ENCODE measurements at regions not wholly inside any gene's neighbourhood (a gene's known extent, or its start where the extent isn't known, plus 50 kb on each side); places are given as distances from the start of the nearest gene placed in this dataset.
A peak's percentile ranks its signal among the peaks of the same experiment; 100 is the strongest.

DNA sequence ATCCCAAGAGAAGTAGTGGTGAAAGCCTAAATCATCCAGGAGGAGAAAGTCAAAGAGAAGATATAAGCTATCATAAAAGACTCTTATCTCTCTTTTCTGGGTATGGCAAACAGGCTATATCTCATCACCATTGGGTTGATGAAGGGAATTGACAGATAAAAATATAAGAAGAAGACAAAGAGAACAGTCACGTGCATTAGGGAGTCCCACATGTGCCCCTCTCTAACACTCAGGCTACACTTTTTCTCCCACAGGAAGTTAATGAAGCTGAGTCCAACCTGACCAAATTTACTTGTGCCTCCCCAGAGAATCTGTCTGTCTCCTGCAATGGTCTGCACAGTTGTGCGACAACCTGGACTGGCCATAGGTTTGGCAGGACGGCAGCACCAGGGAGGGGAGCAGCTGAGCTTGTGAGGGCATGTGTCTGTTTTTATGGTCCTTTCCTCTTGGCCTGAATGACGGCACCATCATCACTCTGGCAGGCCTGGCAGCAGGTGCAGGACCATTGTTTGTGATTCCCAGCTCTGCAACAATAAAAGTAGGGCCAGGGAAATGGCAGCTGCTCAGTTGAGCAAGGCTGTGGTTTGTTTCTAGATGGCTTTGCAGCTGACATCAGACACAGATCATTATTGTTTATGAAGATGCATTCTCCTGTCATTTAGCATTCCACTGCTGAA lies 144.5 kb upstream of the MCHR2 start:
- DNase-seq (ENCODE audit: low spot score in 2 of 2) (no peak), ATAC-seq (no peak)
- no peak overlapping the region for H3K27ac Mint-ChIP-seq
- H3K9me3 Mint-ChIP-seq, result no peaks in the 10 kb centered on the region
- H3K36me3 Mint-ChIP-seq, result no peaks in the 10 kb centered on the region

DNA sequence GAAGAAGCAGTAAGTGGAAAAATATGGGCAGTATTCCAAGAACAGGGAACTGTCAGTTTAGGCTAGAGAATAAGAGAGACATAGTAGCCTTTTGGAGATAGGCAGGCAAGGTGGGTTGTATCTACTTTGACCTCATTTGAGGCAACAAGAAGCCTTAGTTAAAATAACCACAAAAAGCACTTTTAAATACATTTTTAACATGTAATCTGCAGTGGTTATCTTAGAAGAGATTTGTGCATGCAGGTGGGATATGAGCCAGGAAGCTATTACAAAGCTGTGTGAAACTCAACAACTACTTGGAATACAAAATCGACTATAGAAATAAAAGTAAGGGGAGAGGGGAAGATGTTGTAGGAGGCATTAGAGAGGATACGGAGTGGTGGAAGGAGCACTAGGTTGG lies 143.7 kb upstream of the MCHR2 start:
- H3K36me3 Mint-ChIP-seq, result no peaks in the 10 kb centered on the region
- DNase-seq (ENCODE audit: low spot score in 2 of 2) (no peak), ATAC-seq (no peak)
- H3K27ac Mint-ChIP-seq, result no peak overlapping the region
- H3K9me3 Mint-ChIP-seq, result no peaks in the 10 kb centered on the region

DNA sequence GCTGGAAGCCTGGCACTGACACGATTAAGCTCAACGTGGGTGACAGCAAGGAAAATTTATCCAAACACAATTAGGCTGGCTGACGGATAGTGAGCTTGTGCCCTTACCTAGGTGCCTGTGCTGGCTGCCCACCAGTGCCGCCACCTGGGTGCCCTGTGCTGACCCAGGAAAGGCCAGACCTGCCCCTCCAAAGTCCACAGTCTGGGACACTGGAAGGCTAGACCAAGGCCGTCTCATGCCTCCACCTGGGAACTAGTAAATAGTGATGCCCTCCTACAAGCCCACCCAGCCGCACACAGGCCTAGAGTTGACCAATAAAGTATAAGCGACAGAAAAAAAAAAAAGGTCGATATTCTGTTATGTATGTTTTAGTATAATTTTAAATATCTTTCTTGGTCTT lies 142.6 kb upstream of the MCHR2 start:
- H3K27ac Mint-ChIP-seq, result no peak overlapping the region
- H3K36me3 Mint-ChIP-seq, result peaks cover 0 to 4% of the 10 kb centered on the region in 2 donors
- H3K9me3 Mint-ChIP-seq, result peaks cover 7 to 8% of the 10 kb centered on the region in 2 donors
- DNase-seq (ENCODE audit: low spot score in 2 of 2) (no peak), ATAC-seq (no peak)

DNA sequence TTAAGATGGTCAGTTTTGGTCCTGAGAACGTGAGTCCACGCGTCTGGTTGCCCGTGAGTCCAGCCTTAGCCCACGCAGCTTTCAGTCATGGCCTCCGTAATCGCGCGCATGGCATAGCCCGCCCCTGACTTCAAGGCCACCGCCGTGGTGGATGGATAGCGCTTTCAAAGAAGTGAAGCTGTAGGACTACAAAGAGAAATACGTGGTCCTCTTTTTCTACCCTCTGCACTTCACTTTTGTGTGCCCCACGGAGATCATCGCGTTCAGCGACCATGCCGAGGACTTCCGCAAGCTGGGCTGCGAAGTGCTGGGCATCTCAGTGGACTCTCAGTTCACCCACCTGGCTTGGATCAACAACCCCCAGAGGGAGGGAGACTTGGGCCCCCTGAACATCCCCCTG lies 142.0 kb upstream of the MCHR2 start:
- H3K36me3 Mint-ChIP-seq, result peaks cover 0 to 10% of the 10 kb centered on the region in 2 donors
- ATAC-seq (no peak), DNase-seq (ENCODE audit: low spot score in 2 of 2) (no peak)
- H3K9me3 Mint-ChIP-seq, result peaks cover 13 to 14% of the 10 kb centered on the region in 2 donors
- H3K27ac Mint-ChIP-seq, result no peak overlapping the region

- ATAC-seq, result no peak
- DNase-seq (ENCODE audit: low spot score in 2 of 2), result no peak
- Mint-ChIP-seq H3K27ac (no peak overlapping the region), H3K9me3 (peaks cover 14 to 15% of the 10 kb centered on the region in 2 donors), H3K36me3 (peaks cover 0 to 12% of the 10 kb centered on the region in 2 donors)
Measured at GRCh38 chr6:100134703-100135102, 140.7 kb upstream of the MCHR2 start.

DNA sequence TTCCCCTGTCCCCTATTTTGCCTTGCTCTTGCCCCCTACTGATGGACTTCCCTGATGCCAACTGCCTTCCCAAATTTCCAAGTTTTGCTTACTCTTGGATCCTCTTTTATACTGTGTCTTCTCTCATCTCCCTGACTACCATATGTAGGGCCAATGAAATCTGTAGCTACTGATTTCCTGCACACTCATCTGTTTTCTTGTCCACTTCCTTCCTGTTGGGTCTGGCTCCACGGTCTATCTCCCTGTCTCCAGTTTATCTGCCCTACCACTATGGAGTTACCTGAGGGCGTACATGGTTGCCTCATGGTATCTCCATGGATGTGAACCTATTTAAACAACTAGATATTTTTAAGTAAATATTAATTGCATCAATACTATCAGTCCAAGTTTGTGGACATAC lies 140.3 kb upstream of the MCHR2 start:
- H3K9me3 Mint-ChIP-seq, result peaks cover 14 to 15% of the 10 kb centered on the region in 2 donors
- DNase-seq (ENCODE audit: low spot score in 2 of 2), result no peak
- peaks cover 0 to 12% of the 10 kb centered on the region in 2 donors for H3K36me3 Mint-ChIP-seq
- ATAC-seq, result no peak
- no peak overlapping the region for H3K27ac Mint-ChIP-seq

DNA sequence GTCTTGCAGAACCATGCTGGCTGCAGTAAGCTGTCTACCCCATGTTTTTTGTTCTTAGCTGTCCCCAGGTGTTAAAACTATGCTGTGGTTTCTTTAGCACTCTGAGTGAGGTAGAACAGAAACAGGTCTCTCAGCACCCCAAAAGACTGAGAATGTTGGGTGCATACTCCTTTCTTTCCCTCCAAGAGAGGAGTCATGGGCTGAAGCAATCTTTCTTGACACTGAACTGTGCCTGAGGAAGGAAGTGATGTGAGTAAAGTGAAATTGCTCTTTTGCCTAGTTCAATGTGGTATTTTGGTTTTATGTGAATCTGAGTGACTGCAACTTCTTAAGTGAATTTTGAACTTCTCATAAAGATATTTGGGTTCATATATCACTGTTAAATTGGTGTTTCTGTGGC lies 138.0 kb upstream of the MCHR2 start:
- DNase-seq (ENCODE audit: low spot score in 2 of 2) (no peak), ATAC-seq (no peak)
- H3K9me3 Mint-ChIP-seq, result peaks cover 14 to 15% of the 10 kb centered on the region in 2 donors
- no peak overlapping the region for H3K27ac Mint-ChIP-seq
- H3K36me3 Mint-ChIP-seq, result peaks cover 0 to 12% of the 10 kb centered on the region in 2 donors

DNA sequence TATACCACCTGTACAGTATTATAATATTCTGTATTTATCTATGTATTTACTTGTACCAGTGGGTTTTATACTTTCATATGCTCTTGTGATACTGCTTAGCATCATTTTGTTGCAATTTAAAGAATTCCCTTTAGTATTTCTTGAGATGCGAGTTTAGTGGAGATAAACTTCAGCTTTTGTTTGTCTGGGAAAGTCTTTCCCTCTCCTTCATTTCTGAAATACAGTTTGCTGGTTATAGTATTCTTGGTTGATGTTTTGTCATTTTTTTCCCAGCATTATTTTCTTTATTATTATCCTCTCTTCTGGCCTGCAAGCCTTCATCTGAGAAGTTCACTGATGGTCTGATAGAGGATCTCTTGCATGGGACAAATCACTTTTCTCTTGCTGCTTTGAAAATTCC lies 136.6 kb upstream of the MCHR2 start:
- peaks cover 0 to 12% of the 10 kb centered on the region in 2 donors for H3K36me3 Mint-ChIP-seq
- H3K27ac Mint-ChIP-seq, result no peak overlapping the region
- ATAC-seq, result no peak
- DNase-seq (ENCODE audit: low spot score in 2 of 2), result no peak
- peaks cover 14 to 15% of the 10 kb centered on the region in 2 donors for H3K9me3 Mint-ChIP-seq

GRCh38 chr6:100126790-100127484 lies 132.9 kb upstream of the MCHR2 start:
- Mint-ChIP-seq H3K9me3 (peaks cover 10 to 11% of the 10 kb centered on the region in 2 donors), H3K36me3 (peaks cover 0 to 12% of the 10 kb centered on the region in 2 donors), H3K27ac (no peak overlapping the region)
- ATAC-seq (no peak), DNase-seq (ENCODE audit: low spot score in 2 of 2) (no peak)

DNA sequence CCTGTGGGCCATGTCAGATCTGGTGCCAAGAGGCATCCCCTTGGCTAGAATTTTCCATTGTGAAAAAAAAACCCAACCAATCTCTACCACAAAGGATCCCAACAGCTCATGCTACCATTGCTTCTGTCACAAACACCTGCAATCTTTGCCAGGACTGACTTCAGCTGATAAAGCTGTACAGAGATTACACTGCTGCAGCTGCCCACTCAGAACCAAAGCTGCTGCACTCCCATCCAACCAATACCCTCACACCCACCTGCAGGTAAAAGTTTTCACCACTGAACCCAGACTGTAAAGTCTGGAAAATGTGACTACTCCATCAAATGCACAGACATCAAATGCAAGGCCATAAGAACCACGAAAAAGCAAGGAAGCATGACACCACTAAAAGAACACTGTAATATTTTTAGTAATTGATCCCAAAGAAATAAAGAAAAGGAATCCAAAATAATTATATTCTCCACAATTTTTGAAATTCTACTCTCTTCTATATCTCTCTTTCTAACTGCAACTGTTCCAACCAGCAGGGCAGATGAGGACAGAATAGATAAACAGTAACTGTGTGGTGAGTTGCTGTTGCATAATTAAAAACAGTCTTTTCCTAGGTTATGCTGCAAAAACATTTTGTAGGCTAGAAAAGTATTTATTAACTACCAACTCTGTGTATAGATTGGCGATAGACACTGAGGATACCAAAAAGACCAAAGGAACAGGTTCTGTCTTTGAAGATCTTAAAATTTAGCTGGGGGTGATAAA lies 128.0 kb upstream of the MCHR2 start:
- ATAC-seq (no peak), DNase-seq (ENCODE audit: low spot score in 2 of 2) (no peak)
- no peaks in the 10 kb centered on the region for H3K36me3 Mint-ChIP-seq

GRCh38 chr6:100119261-100119660 lies 125.2 kb upstream of the MCHR2 start:
- Mint-ChIP-seq H3K9me3 (no peaks in the 10 kb centered on the region), H3K36me3 (no peaks in the 10 kb centered on the region), H3K27ac (no peak overlapping the region)
- ATAC-seq, result no peak
- DNase-seq (ENCODE audit: low spot score in 2 of 2), result no peak

More for the DNA sequence above, 128.0 kb upstream of the MCHR2 start:
- Mint-ChIP-seq H3K9me3 (no peaks in the 10 kb centered on the region), H3K27ac (no peak overlapping the region)

GRCh38 chr6:100118301-100118700 lies 124.3 kb upstream of the MCHR2 start:
- ATAC-seq (no peak), DNase-seq (ENCODE audit: low spot score in 2 of 2) (no peak)
- H3K36me3 Mint-ChIP-seq, result no peaks in the 10 kb centered on the region
- no peak overlapping the region for H3K27ac Mint-ChIP-seq
- no peaks in the 10 kb centered on the region for H3K9me3 Mint-ChIP-seq

DNA sequence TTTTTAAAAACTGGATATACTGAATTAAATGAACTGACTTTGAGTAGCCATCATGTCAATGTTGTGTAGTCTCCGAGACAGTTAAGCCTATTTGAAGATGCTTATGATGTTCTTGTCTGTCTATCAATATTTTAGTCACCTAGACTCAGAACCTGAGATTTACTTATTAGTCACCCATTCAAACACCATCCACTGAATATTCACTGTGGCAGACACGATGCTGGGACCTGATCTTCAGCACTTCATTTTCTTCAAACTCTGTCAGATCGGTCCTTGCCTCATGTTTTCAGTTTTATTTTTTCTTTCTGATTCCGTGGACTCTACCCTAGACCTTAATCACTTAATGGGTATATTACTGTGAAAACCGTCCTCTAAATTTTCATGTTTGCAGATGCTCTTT lies 123.7 kb upstream of the MCHR2 start:
- ATAC-seq (no peak), DNase-seq (ENCODE audit: low spot score in 2 of 2) (no peak)
- no peaks in the 10 kb centered on the region for H3K9me3 Mint-ChIP-seq
- no peaks in the 10 kb centered on the region for H3K36me3 Mint-ChIP-seq
- no peak overlapping the region for H3K27ac Mint-ChIP-seq

- Mint-ChIP-seq H3K27ac (no peak overlapping the region), H3K9me3 (no peaks in the 10 kb centered on the region), H3K36me3 (no peaks in the 10 kb centered on the region)
- ATAC-seq (peak in 1 of 2 donors; percentile 52), DNase-seq (ENCODE audit: low spot score in 2 of 2) (peak in 1 of 2 donors; percentile 22)
Measured at GRCh38 chr6:100116411-100117194, 122.6 kb upstream of the MCHR2 start.

- DNase-seq (ENCODE audit: low spot score in 2 of 2), result no peak
- Mint-ChIP-seq H3K27ac (no peak overlapping the region), H3K9me3 (no peaks in the 10 kb centered on the region), H3K36me3 (no peaks in the 10 kb centered on the region)
- no peak for ATAC-seq
Measured at GRCh38 chr6:100115407-100116101, 121.5 kb upstream of the MCHR2 start.

- DNase-seq (ENCODE audit: low spot score in 2 of 2), result no peak
- H3K27ac Mint-ChIP-seq, result no peak overlapping the region
- no peak for ATAC-seq
- H3K36me3 Mint-ChIP-seq, result no peaks in the 10 kb centered on the region
- no peaks in the 10 kb centered on the region for H3K9me3 Mint-ChIP-seq
Measured at GRCh38 chr6:100112855-100113508, 119.0 kb upstream of the MCHR2 start.
